ENCODE measurements at regions not wholly inside any gene's neighbourhood (a gene's known extent, or its start where the extent isn't known, plus 50 kb on each side); places are given as distances from the start of the nearest gene placed in this dataset.

DNA sequence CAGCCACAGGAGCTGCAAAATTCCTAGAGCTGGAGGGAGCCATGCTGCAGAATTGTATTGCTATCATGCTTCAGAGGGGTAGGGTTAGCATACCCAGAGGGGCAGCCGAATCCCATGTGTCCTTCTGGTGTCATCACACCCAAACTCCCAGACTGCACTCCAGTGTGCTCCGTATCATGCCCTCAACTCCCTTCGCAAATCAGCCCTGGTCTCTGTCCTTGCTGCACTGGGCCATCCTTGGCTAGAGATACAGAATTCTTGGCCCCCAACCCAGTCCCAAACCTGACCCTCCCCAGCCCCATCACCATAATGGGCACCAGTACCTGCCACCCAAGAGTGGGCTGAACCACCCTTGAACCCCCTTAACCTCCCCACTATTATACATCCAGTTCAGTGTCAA is 138.3 kb downstream of the ANKRD60 start:
- Histone ChIP-seq H3K79me2 (ENCODE audit: control insufficient read depth, insufficient read depth, low read length) (no peaks in the 10 kb centered on the region), H3K4me2 (ENCODE audit: control insufficient read depth, insufficient read depth) (no peak overlapping the region), H3K9me3 (replicated peaks; ENCODE audit: control insufficient read depth, insufficient read depth, low read length) (no peaks in the 10 kb centered on the region), H3K4me1 (ENCODE audit: control insufficient read depth, insufficient read depth, low read length) (no peaks in the 10 kb centered on the region), H3K27ac (ENCODE audit: control insufficient read depth, insufficient read depth) (no peak overlapping the region), H4K20me1 (ENCODE audit: control insufficient read depth, insufficient read depth) (no peaks in the 10 kb centered on the region), H3K9ac (ENCODE audit: control insufficient read depth, insufficient read depth, low read length) (no peak overlapping the region), H3K4me3 (no peak overlapping the region), H3K36me3 (ENCODE audit: control insufficient read depth in 2 of 2, insufficient read depth in 2 of 2, low read length in 1 of 2) (no peaks in the 10 kb centered on the region), H3K27me3 (replicated peaks in 1 of 2; ENCODE audit: control insufficient read depth in 2 of 2, insufficient read depth in 2 of 2, low read length in 1 of 2) (peaks cover 2 to 6% of the 10 kb centered on the region in 2 experiments; a peak in 3 of 4 replicates), H2AFZ (ENCODE audit: control insufficient read depth, low read depth, low read length) (no peak overlapping the region)
- no peak for FAIRE-seq
- ChIA-PET SMC1A (ENCODE audit: uncharacterized antibody, unreplicated experiment) (no interaction called here), POLR2A (no interaction called here), RAD21 (ENCODE audit: unreplicated experiment) (no interaction called here), CTCF (no interaction called here)
- WGBS (ENCODE audit: insufficient coverage, insufficient replicate concordance, low lambda C conversion rate, missing lambda C conversion rate) = 67% methylated on average over 3 of the region's 3 CpGs
- no peak for TF ChIP-seq MXI1 (IDR thresholded peaks at IDR 0.05; ENCODE audit: low read depth, low read length)
- TF ChIP-seq EZH2 (IDR thresholded peaks at IDR 0.05; ENCODE audit: borderline replicate concordance, control insufficient read depth, low read depth, low read length) = no peak
- no peak for TF ChIP-seq EGR1 (IDR thresholded peaks at IDR 0.05; ENCODE audit: borderline replicate concordance in 1 of 2, low read depth in 2 of 2, low read length in 2 of 2)
- TF ChIP-seq KAT2A (conservative IDR thresholded peaks at IDR 0.05; ENCODE audit: control insufficient read depth, low read depth, low read length) = no peak
- TF ChIP-seq IKZF1 (conservative IDR thresholded peaks at IDR 0.05) = no peak
- TF ChIP-seq ZNF24 (IDR thresholded peaks at IDR 0.05) = no peak
- no peak for TF ChIP-seq ASH2L (IDR thresholded peaks at IDR 0.05; ENCODE audit: borderline replicate concordance, low read depth)
- TF ChIP-seq, protein P1, sequence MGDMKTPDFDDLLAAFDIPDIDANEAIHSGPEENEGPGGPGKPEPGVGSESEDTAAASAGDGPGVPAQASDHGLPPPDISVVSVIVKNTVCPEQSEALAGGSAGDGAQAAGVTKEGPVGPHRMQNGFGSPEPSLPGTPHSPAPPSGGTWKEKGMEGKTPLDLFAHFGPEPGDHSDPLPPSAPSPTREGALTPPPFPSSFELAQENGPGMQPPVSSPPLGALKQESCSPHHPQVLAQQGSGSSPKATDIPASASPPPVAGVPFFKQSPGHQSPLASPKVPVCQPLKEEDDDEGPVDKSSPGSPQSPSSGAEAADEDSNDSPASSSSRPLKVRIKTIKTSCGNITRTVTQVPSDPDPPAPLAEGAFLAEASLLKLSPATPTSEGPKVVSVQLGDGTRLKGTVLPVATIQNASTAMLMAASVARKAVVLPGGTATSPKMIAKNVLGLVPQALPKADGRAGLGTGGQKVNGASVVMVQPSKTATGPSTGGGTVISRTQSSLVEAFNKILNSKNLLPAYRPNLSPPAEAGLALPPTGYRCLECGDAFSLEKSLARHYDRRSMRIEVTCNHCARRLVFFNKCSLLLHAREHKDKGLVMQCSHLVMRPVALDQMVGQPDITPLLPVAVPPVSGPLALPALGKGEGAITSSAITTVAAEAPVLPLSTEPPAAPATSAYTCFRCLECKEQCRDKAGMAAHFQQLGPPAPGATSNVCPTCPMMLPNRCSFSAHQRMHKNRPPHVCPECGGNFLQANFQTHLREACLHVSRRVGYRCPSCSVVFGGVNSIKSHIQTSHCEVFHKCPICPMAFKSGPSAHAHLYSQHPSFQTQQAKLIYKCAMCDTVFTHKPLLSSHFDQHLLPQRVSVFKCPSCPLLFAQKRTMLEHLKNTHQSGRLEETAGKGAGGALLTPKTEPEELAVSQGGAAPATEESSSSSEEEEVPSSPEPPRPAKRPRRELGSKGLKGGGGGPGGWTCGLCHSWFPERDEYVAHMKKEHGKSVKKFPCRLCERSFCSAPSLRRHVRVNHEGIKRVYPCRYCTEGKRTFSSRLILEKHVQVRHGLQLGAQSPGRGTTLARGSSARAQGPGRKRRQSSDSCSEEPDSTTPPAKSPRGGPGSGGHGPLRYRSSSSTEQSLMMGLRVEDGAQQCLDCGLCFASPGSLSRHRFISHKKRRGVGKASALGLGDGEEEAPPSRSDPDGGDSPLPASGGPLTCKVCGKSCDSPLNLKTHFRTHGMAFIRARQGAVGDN (IDR thresholded peaks at IDR 0.05) = no peak
- TF ChIP-seq, protein P2, sequence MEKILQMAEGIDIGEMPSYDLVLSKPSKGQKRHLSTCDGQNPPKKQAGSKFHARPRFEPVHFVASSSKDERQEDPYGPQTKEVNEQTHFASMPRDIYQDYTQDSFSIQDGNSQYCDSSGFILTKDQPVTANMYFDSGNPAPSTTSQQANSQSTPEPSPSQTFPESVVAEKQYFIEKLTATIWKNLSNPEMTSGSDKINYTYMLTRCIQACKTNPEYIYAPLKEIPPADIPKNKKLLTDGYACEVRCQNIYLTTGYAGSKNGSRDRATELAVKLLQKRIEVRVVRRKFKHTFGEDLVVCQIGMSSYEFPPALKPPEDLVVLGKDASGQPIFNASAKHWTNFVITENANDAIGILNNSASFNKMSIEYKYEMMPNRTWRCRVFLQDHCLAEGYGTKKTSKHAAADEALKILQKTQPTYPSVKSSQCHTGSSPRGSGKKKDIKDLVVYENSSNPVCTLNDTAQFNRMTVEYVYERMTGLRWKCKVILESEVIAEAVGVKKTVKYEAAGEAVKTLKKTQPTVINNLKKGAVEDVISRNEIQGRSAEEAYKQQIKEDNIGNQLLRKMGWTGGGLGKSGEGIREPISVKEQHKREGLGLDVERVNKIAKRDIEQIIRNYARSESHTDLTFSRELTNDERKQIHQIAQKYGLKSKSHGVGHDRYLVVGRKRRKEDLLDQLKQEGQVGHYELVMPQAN (conservative IDR thresholded peaks at IDR 0.05) = no peak
- no peak for TF ChIP-seq EP300 (IDR thresholded peaks at IDR 0.05; ENCODE audit: borderline replicate concordance in 1 of 2, control insufficient read depth in 1 of 2, low read depth in 2 of 2, low read length in 2 of 2)
- TF ChIP-seq GATAD2B (conservative IDR thresholded peaks at IDR 0.05; ENCODE audit: low read depth) = no peak
- TF ChIP-seq TCF12 (IDR thresholded peaks at IDR 0.05; ENCODE audit: low read depth, low read length) = no peak
- TF ChIP-seq DPF2 (IDR thresholded peaks at IDR 0.05) = no peak
- TF ChIP-seq RCOR1 (conservative IDR thresholded peaks at IDR 0.05; ENCODE audit: low read depth, low read length) = no peak
- intact Hi-C loops (cut with micrococcal nuclease; ENCODE audit: unreplicated experiment) = no loop called here
- ATAC-seq = no peak
- in situ Hi-C loops (cut with MboI) = no loop called here
- no peak for DNase-seq (ENCODE audit: low read depth, low spot score)
- BruUV-seq (replicated peaks) = no TSS peak

Data from GM12878 (cell line).